Endothelial cell (in vitro differentiated cells): ENCODE measurements at regions not wholly inside any gene's neighbourhood (a gene's known extent, or its start where the extent isn't known, plus 50 kb on each side); places are given as distances from the start of the nearest gene placed in this dataset.

Source experiments
- DNase-seq: peaks from one replicate; pipeline ENCODE4 v3.0.0; 2021; ENCODE audit warnings: low spot score
- H3K27ac Mint-ChIP-seq: one replicate; pipeline ENCODE4 v1.8.0; 2021; ENCODE audit warnings: mixed read lengths, inconsistent platforms; ENCODE audit not compliant: unreplicated experiment
- H3K27me3 Mint-ChIP-seq: one replicate; pipeline ENCODE4 v1.8.0; 2021; ENCODE audit warnings: mild to moderate bottlenecking, moderate library complexity, mixed read lengths, inconsistent platforms; ENCODE audit not compliant: unreplicated experiment
- H3K36me3 Mint-ChIP-seq: one replicate; pipeline ENCODE4 v1.8.0; 2021; ENCODE audit warnings: mild to moderate bottlenecking, low read depth, mixed read lengths, inconsistent platforms; ENCODE audit not compliant: unreplicated experiment
- H3K4me1 Mint-ChIP-seq: one replicate; pipeline ENCODE4 v1.8.0; 2021; ENCODE audit warnings: mild to moderate bottlenecking, mixed read lengths, inconsistent platforms; ENCODE audit not compliant: unreplicated experiment
- H3K4me3 Mint-ChIP-seq: one replicate; pipeline ENCODE4 v1.8.0; 2021; ENCODE audit warnings: mild to moderate bottlenecking, mixed read lengths, inconsistent platforms; ENCODE audit not compliant: unreplicated experiment
- H3K9me3 Mint-ChIP-seq: one replicate; pipeline ENCODE4 v1.8.0; 2021; ENCODE audit warnings: mixed read lengths, inconsistent platforms; ENCODE audit not compliant: unreplicated experiment
- CTCF ChIP-seq: fragments of 200-600 bp; sonication (generic); IDR thresholded peaks from one replicate; pipeline ENCODE4 v1.5.0; 2021; ENCODE audit warnings: antibody characterized with exemption; ENCODE audit not compliant: unreplicated experiment

- peaks cover 4% of the 10 kb centered on the region for H3K27me3 Mint-ChIP-seq
- H3K4me3 Mint-ChIP-seq = no peak overlapping the region
- no peak overlapping the region for H3K27ac Mint-ChIP-seq
- H3K36me3 Mint-ChIP-seq = peaks cover 15% of the 10 kb centered on the region
- TF ChIP-seq CTCF = no peak
- H3K4me1 Mint-ChIP-seq = no peaks in the 10 kb centered on the region
- DNase-seq = no peak
- H3K9me3 Mint-ChIP-seq = peaks cover 35% of the 10 kb centered on the region
Observed at GRCh38 chr18:78679613-78680260, 299.9 kb upstream of the SALL3 start.

DNA sequence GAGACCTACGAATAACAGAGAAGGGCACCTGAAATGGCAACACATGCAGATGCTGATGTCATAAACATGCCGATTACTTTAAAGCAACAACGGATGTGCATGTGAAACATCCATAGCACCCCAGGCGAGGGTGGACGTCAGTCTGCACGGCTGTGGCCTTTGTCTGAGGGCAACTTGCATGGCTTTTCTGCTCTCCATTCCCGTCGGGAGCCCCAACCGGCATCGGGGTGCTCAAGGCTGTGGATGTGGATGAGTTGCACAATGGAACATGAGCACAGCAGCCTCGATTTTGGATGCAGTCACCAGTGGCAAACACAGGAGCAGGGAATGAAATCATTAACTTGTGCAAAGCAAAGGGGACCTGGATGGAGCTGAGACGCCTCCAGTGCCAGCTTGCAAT, 298.2 kb upstream of the SALL3 start:
- H3K36me3 Mint-ChIP-seq = peaks cover 11% of the 10 kb centered on the region
- peaks cover 38% of the 10 kb centered on the region for H3K9me3 Mint-ChIP-seq
- DNase-seq = no peak
- no peaks in the 10 kb centered on the region for H3K4me1 Mint-ChIP-seq
- H3K4me3 Mint-ChIP-seq = no peak overlapping the region
- no peak for TF ChIP-seq CTCF
- peaks cover 6% of the 10 kb centered on the region for H3K27me3 Mint-ChIP-seq
- H3K27ac Mint-ChIP-seq = no peak overlapping the region

DNA sequence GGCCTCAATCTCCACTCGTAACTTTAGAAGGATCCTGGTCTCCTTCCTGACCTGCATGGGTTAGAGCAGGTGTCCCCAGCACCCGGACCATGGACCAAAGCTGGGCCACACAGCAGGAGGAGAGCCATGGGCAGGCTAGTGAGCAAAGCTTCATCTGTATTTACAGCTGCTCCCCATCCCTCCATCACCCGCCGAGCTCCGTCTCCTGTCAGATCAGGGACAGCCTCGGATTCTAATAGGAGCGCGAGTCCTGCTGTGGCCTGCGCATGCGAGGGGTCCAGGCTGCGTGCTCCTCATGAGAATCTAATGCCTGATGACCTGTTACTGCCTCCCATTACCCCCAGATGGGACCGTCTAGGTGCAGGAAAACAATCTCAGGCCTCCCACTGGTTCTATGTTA, 297.7 kb upstream of the SALL3 start:
- peaks cover 38% of the 10 kb centered on the region for H3K9me3 Mint-ChIP-seq
- H3K4me3 Mint-ChIP-seq = no peak overlapping the region
- peaks cover 10% of the 10 kb centered on the region for H3K27me3 Mint-ChIP-seq

DNA sequence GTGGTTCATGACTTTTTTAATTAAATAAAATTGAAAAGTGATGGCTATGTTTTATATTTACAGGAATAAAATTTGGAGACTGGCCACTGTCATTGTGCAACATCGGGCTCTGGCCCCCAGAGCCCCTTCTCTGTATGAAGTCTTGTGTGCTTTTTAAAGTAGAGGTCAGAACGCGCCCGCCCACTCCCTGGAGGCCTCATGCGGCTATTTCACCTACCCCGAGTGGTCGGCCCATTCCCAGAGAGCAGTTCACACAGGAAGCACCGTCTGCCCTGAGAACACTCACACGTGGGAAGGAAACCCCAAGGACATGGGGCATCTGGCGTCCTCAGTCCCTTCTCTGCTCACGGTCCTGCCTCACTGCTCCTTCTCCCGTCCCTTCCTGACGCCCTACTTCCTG, 296.9 kb upstream of the SALL3 start:
- Mint-ChIP-seq H3K27me3 (peaks cover 11% of the 10 kb centered on the region), H3K4me3 (no peak overlapping the region), H3K4me1 (no peaks in the 10 kb centered on the region), H3K9me3 (peaks cover 39% of the 10 kb centered on the region), H3K27ac (no peak overlapping the region), H3K36me3 (peaks cover 18% of the 10 kb centered on the region)
- TF ChIP-seq CTCF = no peak
- no peak for DNase-seq

More for the DNA sequence above, 297.7 kb upstream of the SALL3 start:
- H3K27ac Mint-ChIP-seq = no peak overlapping the region
- no peak for TF ChIP-seq CTCF
- DNase-seq = no peak
- no peaks in the 10 kb centered on the region for H3K4me1 Mint-ChIP-seq
- peaks cover 16% of the 10 kb centered on the region for H3K36me3 Mint-ChIP-seq

DNA sequence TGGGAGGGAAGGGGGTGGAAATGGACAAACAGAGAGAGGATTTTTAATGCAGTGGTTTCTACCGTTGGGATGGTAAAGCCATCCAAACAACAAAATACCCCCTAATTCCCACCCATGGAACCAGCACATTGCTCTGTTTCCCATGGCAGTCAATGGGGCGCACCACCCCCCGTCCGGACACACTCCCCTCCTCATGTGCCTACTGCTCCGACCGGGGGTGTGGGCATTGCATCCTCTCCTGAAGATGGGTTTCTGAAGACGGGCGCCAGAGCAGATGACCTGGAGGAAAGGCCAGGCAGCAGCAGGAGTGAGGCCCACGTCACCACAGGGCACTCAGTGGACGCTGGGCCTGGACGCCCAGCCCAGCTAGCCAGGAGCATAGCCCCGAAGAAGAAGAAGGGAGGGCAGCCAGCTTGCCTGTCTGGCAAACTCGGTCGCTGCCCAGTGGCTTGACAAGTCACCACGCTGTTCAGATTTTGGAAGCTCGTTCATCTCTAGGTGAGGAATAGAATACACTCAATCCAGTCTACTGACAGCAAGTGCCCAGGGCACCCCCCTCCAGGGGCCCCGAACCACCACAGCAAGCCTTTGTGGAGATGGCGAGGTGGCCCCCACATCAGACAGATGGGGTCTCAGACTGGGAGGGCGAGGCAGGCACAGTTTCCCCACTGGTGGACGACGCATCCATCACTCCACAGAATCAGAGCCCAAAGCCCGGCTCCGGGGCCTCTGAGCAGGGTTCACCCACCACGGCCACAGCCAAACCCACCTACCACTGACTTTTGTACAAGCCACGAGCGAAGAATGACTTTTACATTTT, 296.2 kb upstream of the SALL3 start:
- H3K4me1 Mint-ChIP-seq = no peaks in the 10 kb centered on the region

More for the DNA sequence above, 296.2 kb upstream of the SALL3 start:
- no peak for DNase-seq
- peaks cover 34% of the 10 kb centered on the region for H3K9me3 Mint-ChIP-seq
- peaks cover 11% of the 10 kb centered on the region for H3K27me3 Mint-ChIP-seq
- H3K36me3 Mint-ChIP-seq = peaks cover 14% of the 10 kb centered on the region
- no peak overlapping the region for H3K4me3 Mint-ChIP-seq
- H3K27ac Mint-ChIP-seq = no peak overlapping the region
- TF ChIP-seq CTCF = no peak
